Calu3 (cell line): ENCODE measurements at regions not wholly inside any gene's neighbourhood (a gene's known extent, or its start where the extent isn't known, plus 50 kb on each side); places are given as distances from the start of the nearest gene placed in this dataset.
"Not testable (repeated sequence)": the region's sequence is repeated elsewhere in the genome, so short reads cannot be mapped to it uniquely, and the experiment has no call there.

Experiments
- BruUV-seq: library from RNA; stranded (reverse); fragments of 400-500 nt; replicated peaks from 2 replicates; lab custom pipeline; 2021; lab: Mats Ljungman, UMichigan
- CTCF ChIA-PET: fragments of 300-600 bp; sonication (Branson Sonifier 250); formaldehyde crosslinking; loops from one replicate; lab custom pipeline; 2022; ENCODE audit warnings: antibody characterized with exemption; lab: Charles Lee
- DNase-seq: peaks from one replicate; pipeline ENCODE4 v3.0.0; 2022
- H3K27ac Mint-ChIP-seq: one replicate; pipeline ENCODE4 v1.8.0; 2022; ENCODE audit warnings: mixed read lengths; ENCODE audit not compliant: unreplicated experiment
- H3K27me3 Mint-ChIP-seq: one replicate; pipeline ENCODE4 v1.8.0; 2022; ENCODE audit warnings: mixed read lengths; ENCODE audit not compliant: unreplicated experiment
- H3K36me3 Mint-ChIP-seq: one replicate; pipeline ENCODE4 v1.8.0; 2022; ENCODE audit warnings: mild to moderate bottlenecking, moderate library complexity, mixed read lengths; ENCODE audit not compliant: insufficient read depth, unreplicated experiment
- H3K4me1 Mint-ChIP-seq: one replicate; pipeline ENCODE4 v1.8.0; 2022; ENCODE audit warnings: mild to moderate bottlenecking, low read depth, mixed read lengths; ENCODE audit not compliant: unreplicated experiment
- H3K4me3 Mint-ChIP-seq: one replicate; pipeline ENCODE4 v1.8.0; 2022; ENCODE audit warnings: mild to moderate bottlenecking, low read depth, moderate library complexity, mixed read lengths; ENCODE audit not compliant: unreplicated experiment
- H3K9me3 Mint-ChIP-seq: one replicate; pipeline ENCODE4 v1.8.0; 2022; ENCODE audit warnings: low read depth, mixed read lengths; ENCODE audit not compliant: unreplicated experiment
- intact Hi-C: fragments of 100-400 bp; cut with micrococcal nuclease; formaldehyde crosslinking; loops from one replicate; pipeline ENCODE4 v1.10.0; 2022; ENCODE audit not compliant: unreplicated experiment
- TF ChIP-seq, protein P1 (sequence below): fragments of 200-600 bp; IDR thresholded peaks from one replicate; pipeline ENCODE4 v1.8.0; 2022; ENCODE audit warnings: antibody characterized with exemption; ENCODE audit not compliant: unreplicated experiment

DNA sequence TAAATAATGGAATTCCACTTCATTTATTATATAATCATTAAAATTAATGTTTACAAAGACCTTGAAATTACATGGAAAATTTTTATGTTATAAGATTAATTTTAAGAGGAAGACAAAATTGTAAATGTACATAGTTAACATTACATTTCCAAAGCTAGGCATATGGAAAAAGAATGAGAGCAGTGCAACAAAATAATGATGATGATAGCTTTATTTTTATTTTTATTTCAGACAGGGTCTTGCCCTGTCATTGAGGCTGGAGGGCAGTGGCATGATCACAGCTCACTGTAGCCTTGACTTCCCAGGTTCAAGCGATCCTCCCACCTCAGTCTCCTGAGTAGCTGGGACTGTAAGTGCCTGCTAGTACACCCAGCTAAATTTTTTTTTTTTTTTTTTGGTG, 61.2 kb upstream of the ZCCHC2 start:
- TF ChIP-seq, protein P1, sequence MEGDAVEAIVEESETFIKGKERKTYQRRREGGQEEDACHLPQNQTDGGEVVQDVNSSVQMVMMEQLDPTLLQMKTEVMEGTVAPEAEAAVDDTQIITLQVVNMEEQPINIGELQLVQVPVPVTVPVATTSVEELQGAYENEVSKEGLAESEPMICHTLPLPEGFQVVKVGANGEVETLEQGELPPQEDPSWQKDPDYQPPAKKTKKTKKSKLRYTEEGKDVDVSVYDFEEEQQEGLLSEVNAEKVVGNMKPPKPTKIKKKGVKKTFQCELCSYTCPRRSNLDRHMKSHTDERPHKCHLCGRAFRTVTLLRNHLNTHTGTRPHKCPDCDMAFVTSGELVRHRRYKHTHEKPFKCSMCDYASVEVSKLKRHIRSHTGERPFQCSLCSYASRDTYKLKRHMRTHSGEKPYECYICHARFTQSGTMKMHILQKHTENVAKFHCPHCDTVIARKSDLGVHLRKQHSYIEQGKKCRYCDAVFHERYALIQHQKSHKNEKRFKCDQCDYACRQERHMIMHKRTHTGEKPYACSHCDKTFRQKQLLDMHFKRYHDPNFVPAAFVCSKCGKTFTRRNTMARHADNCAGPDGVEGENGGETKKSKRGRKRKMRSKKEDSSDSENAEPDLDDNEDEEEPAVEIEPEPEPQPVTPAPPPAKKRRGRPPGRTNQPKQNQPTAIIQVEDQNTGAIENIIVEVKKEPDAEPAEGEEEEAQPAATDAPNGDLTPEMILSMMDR, result no peak
- intact Hi-C loops, result loop anchor here (2.0 kb wide), 1 partner anchor 25 kb away; no protein-coding TSS in a partner anchor
- Mint-ChIP-seq H3K9me3 (peaks cover 6% of the 10 kb centered on the region), H3K4me3 (no peak overlapping the region), H3K36me3 (no peaks in the 10 kb centered on the region), H3K4me1 (peaks cover 18% of the 10 kb centered on the region), H3K27ac (no peak overlapping the region), H3K27me3 (no peaks in the 10 kb centered on the region)
- BruUV-seq, result no TSS peak
- CTCF ChIA-PET, result no interaction called here
- no peak for DNase-seq

DNA sequence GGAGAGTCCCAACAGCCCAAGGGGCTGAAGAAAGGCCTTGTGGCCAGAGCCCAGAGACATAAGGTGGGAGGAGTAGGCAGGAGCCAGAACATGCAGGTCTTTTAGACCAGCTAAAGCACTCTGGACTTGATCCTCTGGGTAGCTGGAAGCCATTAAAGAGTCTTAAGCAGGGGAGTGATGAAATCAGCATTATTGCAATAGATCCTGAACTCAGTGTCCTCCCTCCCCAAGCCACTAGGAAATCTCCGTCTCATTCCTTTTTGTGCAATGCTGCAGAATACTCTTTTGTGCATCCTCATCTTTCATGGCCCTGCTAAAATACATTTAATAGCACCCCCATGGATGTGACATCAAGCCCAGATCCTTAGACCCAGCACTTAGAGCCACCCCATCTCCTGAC, 58.6 kb upstream of the ZCCHC2 start:
- H3K9me3 Mint-ChIP-seq, result peaks cover 11% of the 10 kb centered on the region
- CTCF ChIA-PET, result no interaction called here
- BruUV-seq, result no TSS peak
- H3K4me1 Mint-ChIP-seq, result peaks cover 7% of the 10 kb centered on the region
- no peaks in the 10 kb centered on the region for H3K36me3 Mint-ChIP-seq
- TF ChIP-seq, protein P1, result no peak
- intact Hi-C loops, result no loop called here
- no peaks in the 10 kb centered on the region for H3K27me3 Mint-ChIP-seq
- no peak for DNase-seq
- H3K4me3 Mint-ChIP-seq, result no peak overlapping the region
- no peak overlapping the region for H3K27ac Mint-ChIP-seq

DNA sequence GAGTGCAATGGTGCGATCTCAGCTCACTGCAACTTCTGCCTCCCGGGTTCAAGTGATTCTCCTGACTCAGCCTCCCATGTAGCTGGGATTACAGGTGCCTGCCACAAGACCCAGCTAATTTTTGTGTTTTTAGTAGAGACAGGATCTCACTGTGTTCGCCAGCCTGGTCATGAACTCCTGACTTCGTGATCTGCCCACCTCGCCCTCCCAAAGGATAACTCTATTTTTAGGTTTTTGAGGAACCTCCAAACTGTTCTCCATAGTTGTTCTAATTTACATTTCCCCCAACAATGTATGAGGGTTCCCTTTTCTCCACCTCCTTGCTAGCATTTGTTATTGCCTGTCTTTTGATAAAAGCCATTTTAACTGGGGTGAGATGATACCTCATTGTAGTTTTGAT, 53.7 kb upstream of the ZCCHC2 start:
- CTCF ChIA-PET, H3K4me3 Mint-ChIP-seq, intact Hi-C loops, H3K4me1 Mint-ChIP-seq, H3K36me3 Mint-ChIP-seq, BruUV-seq, DNase-seq, H3K27ac Mint-ChIP-seq, H3K27me3 Mint-ChIP-seq: not testable (repeated sequence)
- peaks cover 13% of the 10 kb centered on the region for H3K9me3 Mint-ChIP-seq
